HG03025 (cell line): ENCODE measurements at regions not wholly inside any gene's neighbourhood (a gene's known extent, or its start where the extent isn't known, plus 50 kb on each side); places are given as distances from the start of the nearest gene placed in this dataset.

Experiments used
- ATAC-seq: cut with Tn5 transposase; IDR thresholded peaks from one replicate; pipeline ENCODE4 v1.9.1; 2021; ENCODE audit warnings: mild to moderate bottlenecking, moderate library complexity; ENCODE audit not compliant: unreplicated experiment, low FRiP score

DNA sequence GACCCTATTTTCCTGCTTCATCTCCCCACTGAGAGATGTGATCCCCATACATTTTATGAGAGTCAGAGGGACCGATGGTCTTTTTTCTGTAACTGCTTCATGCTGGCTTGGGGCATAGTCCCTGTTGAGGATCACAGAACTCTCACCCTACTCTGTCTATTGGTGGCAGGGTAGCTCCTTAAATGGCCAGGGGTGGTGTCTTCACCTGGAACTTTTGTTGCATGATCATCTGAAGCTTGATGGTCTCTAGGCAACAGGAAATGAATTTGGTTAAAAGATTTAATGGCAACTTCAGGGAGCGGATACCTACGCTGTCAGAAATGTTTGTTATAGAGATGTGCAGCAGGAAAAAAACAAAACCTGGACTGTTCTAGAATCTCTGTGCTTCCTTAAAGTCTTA lies 87.0 kb upstream of the GLIS3 start:
- no peak for ATAC-seq

DNA sequence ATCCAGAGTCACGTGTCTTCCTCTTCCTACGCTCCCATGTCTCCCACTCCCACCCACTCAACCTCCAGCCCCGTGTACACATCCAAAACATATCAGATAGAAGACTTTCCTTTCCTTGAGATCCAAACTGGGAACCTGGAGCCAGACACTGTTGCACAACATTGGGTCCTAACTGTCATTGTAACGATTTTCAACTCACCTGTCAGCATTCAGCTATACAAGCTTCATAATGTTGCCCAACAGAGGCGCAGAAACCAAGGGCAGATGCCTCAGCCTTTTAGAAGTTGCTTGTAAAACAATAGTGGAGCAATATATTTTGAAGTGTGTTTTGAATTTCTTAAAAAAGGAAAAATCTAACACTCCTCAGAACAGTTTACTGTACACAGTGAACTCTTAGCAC lies 84.9 kb upstream of the GLIS3 start:
- no peak for ATAC-seq

DNA sequence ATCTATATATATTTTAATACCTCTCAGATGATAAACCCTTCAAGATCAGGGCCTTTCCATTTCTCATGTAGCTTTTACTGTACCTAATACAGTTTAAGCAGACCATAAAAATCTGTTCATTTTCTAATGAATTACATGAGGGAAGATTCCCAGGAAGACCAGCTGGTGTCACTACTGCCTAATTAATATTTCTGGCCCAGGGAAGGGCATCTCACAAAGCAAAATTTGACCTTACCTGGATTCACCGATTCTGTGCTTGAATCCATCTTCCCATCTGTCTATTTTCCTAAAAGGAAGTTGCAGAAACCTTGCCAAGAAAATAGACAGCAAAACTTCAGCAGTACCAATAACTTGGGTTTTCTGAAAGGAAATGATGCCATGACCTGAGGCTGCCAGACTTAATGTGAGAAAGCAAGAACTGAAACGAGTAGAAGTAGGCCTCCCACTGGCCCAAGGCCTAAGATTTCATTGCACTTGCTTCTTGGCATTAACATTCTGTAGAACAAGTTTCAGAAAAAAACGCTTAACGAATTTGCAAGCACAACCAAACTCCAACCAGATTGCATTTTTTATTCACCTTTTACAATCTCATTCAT lies 83.0 kb upstream of the GLIS3 start:
- ATAC-seq, result no peak

DNA sequence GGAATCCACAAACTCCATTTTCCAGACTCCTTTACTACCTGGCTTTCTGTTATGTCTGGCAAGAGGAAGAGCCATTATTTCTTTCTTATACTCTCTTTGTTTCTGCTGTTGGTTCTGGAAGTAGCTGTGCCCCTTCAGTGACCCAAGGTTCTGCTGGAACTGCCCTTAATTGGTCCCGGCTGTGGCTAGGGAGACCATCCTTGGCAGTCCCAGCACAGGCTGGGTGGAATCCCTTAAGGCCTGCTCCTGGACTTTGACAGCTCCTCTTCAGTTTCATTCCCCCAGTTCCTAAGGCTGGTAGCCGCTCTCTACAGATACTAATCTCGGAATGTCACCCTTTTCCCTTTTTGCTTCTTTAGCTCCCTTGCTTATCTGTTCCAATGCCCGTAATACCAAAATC lies 81.9 kb upstream of the GLIS3 start:
- ATAC-seq, result no peak

DNA sequence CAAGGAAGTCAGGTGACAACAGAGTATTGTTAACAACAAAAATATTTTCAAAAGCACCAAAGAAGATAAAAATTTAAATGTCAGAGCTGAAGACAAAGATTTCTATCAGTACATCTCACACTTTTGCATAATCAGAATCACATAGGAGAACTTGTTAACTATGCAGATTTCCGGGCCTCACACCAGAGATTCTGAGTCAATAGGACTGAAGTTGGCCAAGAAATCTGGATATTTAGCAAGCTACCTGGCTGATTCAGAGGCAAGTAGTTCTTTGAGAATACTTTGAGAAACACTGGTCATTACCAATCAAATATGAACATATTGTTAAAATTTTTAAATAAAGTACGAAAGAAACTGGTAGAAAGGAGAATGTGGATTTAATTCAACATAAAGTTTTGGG lies 80.5 kb upstream of the GLIS3 start:
- no peak for ATAC-seq

DNA sequence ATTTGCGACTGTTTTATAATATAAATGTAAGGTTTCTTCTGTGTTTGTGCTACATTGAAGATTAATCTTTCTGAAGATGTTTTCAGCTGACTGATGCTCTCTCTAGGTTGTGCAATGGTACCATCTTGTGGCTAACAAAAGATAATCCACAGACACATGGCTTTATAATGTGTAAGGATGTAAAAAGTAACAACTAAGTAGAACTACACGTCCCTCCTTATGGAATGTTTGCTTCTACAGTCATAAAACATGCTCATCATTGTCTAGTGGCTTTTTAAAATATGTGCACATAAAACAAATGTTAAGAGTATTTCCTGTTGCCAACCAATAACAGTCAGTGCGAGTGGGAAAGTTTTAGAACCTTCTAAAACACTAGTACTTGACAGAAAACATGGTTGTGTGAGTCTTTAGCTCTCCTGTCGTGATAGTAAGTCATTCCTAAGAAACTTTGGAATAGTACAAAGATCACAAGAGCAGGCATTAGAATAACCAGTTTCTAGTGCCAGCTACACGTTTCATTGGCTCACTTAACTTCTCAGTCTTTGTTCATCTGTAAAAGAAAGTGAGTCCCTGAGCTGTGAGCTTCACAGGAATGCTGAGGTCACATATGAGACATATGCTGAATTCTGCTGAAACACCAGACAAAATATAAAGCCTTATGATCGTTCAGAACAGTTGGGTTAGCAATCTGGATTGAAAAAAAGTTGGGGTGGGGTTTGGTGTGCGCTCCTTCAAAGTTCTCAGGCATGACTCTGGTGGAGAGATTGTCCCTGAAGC lies 75.7 kb upstream of the GLIS3 start:
- no peak for ATAC-seq

DNA sequence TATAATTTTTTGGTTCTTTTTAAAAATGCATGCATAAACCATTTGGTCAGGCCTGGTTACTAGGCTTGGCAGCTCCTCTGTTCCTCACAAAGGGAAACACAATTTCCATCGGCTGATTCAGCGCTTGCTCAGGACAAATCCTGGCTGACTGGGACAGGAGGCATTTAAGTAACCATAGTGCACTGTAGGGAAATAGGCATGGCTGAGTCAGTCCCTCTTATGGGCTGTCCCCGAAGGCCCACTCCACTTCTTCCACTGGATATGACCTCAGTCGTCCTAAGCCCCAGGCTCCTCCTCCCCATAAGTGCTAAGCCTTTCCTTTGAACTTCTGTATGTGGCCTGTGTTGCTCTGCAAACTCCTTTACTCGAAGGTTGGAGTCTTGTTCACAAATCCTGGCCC lies 71.2 kb upstream of the GLIS3 start:
- ATAC-seq, result no peak

DNA sequence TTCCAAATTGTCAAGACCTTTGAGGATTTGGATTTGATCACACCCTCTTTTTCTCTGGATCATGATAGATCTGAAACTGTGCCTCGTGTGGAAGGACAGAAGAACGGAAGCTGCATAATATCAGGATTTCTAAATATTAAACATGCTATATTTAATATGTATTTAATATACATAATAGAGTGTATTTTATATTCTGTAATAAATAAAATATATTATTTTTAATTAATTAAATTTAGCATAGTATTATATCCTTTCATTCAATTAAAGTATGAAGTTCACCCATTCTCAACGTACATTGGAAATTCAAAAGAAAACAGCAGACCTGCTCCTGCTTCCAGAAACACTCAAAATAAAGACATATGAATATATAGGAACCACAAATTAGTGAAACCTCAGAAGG lies 70.6 kb upstream of the GLIS3 start:
- no peak for ATAC-seq

DNA sequence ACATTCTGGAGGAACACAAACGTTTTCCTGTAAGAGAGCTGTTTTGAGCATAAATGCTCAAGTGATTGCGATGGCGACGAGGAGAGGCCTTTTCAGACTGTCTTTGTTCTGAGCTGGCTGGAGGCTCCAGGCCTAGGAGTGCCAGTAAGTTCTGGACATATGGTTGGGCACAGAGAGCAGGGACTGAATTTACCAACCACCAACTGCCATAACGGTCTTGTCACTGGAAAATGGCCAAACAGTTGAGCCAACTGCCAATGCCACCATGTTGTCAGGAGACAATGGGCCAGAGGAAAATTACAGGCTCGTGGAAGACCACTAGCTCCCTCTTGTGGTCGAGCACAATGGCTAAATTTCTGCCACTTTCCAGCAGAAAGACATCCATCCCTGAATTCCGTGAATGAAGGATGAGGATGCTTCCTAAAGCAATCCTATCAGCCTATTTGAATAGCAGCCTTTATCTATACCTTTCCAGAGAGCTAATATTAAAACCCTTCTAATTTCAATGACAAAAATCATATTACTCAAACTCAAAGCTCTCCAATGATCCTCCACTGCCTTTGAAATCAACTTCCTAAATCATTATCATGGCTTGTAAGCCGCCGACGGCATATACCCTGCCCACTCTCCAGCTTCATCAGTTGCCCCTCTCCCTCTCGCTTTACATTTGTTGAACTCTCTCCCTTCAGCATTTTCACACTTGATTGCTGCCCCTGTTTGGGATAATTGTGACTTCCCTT lies 66.9 kb upstream of the GLIS3 start:
- ATAC-seq, result no peak

DNA sequence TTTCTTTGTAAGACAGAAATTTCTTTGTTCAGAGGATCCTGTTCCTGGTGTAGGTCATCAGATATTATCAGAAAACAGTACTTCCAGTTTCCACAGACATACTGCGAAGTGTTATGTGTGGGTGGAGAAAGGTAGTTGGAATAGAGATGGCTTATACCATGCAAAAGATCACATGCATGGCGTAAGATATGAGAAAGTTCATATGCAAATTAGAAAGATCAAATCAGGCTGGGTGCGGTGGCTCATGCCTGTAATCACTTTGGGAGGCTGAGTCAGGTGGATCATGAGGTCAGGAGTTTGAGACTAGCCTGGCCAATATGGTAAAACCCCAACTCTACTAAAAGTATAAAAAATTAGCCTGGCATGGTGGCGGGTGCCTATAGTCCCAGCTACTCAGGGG lies 65.2 kb upstream of the GLIS3 start:
- ATAC-seq, result no peak

DNA sequence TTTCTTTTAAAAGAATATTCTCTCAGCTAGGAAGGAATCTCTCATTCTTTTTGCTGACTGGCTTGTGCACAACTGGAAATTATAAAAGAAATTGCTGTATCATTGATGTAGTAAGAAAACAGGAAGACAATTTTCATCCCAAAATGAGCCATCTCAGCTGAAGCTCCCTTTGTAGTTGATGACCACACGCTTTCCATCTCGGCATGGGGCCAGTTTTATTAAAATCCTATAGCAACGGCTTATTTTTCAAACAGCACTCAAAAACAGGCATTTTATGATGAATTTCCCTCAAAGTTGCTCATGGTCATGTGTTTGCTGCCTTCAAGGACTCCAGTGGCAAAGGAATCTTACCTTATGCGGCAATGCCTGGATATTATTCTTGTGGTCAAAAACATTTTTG lies 62.4 kb upstream of the GLIS3 start:
- no peak for ATAC-seq

DNA sequence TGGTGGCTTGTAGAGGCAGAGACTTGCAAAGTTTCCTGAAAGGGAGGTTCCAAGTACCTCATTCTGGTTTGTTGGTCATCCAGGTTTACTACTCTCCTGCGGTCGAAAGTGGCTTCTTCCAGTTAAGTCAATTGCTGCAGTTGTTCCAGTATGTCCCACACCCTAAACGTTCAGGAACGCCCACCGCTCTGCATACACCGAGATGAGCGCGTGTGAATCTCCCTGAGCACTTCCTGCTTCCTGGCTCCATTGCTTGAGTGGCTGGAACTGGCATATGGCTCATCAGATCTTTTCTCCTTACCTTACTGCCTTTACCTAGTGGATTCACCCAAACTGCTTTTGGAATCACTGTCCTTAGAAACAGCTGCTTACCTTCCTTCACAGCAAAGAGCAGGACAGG lies 59.1 kb upstream of the GLIS3 start:
- no peak for ATAC-seq

DNA sequence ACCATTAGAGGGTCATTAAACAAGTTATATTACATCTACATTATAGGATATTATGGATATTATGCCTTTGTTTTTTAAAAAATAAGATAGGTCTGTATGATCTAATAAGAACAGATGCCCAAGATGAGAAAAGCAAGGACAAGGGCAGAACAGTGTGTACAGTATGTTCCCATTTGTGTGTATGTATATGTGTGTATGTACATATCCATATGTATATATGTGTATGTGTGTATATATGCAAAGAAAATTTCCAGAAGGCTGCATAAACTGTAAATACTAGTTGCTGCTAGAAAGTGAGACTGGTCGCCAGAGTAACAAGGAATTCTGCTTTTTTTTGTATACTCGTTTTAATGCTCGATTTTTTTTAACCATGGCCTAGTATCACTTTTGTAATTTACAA lies 58.1 kb upstream of the GLIS3 start:
- no peak for ATAC-seq

DNA sequence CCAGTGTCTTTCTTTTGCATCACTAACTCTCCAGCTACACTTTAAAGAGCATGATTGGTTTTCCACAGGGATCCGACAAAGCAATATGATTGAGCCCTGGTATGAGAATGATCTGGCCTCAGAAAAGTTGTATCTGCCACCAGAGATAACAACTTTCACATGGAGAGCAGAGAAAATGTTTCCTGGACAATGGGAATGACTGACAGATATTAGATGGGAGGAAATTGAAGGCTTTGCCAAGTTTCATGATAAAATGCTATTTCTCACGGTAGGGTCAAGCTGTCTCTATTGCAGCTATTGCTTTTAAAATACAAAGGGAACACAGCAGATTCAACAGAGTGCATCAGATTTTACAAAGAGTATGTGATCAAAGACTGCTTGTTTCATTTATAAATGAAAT lies 56.4 kb upstream of the GLIS3 start:
- ATAC-seq, result no peak

DNA sequence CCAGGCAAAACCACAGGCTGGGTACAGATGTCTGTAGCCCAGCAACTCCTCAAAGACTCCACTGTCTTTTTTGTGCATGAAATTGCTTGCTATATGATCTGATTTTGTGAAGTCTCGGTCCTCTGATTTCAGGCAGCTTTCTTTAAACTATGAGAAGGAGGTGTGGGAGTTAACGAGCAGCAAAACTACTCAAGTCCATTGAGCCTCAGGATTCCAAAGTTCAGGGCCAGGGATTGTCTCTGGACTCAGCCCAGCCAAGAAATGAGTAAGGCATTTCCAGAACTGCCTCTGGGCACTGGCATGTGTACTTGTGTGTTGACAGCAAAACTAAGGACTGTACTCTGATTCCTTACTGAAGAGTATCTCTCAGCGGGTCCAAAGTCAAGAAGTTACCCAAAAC lies 53.4 kb upstream of the GLIS3 start:
- ATAC-seq, result no peak

DNA sequence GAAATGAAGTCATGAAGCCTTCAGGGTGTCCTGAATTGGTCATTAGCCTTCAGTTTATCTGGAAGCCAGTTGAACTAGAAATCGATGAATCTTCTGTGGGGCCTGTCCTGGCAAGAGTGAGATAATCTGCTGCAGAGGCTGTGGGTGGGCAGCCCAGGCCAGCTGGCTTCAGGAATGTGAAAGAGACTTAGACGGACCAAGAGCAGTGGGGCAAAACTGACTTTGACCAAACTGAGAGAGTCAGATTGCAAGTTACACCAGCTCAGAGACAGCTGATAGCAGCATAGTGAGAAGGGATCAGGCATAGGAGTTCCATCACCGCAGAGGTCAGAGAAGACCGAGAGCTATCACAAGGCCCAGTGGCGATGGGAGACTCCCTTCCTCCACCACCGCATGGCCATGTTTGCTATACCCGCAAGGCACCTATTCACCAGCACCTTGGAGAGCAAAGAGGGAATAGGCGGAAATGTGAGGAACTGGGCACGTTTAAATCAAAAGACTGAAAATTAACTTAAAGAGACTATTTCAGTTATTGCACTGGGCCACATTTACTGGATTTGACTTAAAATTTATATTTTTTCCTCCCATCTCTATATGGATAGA lies 50.0 kb upstream of the GLIS3 start:
- ATAC-seq, result no peak
